Pancreas (tissue), 10 donors: ENCODE measurements at regions not wholly inside any gene's neighbourhood (a gene's known extent, or its start where the extent isn't known, plus 50 kb on each side); places are given as distances from the start of the nearest gene placed in this dataset.

Source experiments
- ATAC-seq, 4 donors: fragments of 200-7000 bp; cut with Tn5 transposase; one replicate each; pipeline versions ENCODE4 v1.8.0 to v1.9.1; 2020; ENCODE audit warnings: mild to moderate bottlenecking in 4 of 4, moderate library complexity in 4 of 4
- DNase-seq, 6 donors: peaks; one replicate each; pipeline ENCODE4 v3.0.0-alpha.2; 2020
- FAIRE-seq: peaks from 2 replicates; lab custom pipeline; 2012; peaks lifted over from hg19 to GRCh38; lab: Jason Lieb, UNC
- H3K27ac ChIP-seq, 4 donors: fragments of 200-600 bp; sonication (generic); 1 replicate in 3 of 4; 2 replicates in 1 of 4; pipeline versions ENCODE4 v1.5.0 to v1.8.0; 2020
- H3K27me3 ChIP-seq, 4 donors: fragments of 200-600 bp; one replicate each; pipeline ENCODE4 v1.8.0; 2021
- H3K36me3 ChIP-seq, 3 donors: fragments of 200-600 bp; sonication (generic) in 1 of 3; one replicate each; pipeline versions ENCODE4 v1.5.0 to v1.8.0; 2020 to 2021
- H3K4me1 ChIP-seq, 3 donors: fragments of 200-600 bp; one replicate each; pipeline ENCODE4 v1.8.0; 2021
- H3K4me3 ChIP-seq, 4 donors: fragments of 200-600 bp; sonication (generic) in 2 of 4; one replicate each; pipeline versions ENCODE4 v1.5.0 to v1.8.0; 2020 to 2021
- H3K9me3 ChIP-seq, 4 donors: fragments of 200-600 bp; one replicate each; pipeline ENCODE4 v1.8.0; 2021
- WGBS, 2 donors: extraction: QIAGEN DNeasy Blood & Tissue Kit; methylation state at CpG; one replicate each; pipeline ENCODE4 v1.1.7; 2013; 5-methylcytosine and 5-hydroxymethylcytosine counted together
- intact Hi-C, 3 donors: fragments of 100-400 bp; cut with DNase I; formaldehyde crosslinking; loops; one replicate each; pipeline versions ENCODE4 v1.11.1 to v1.14.2; 2022
- TF ChIP-seq, protein P1 (sequence below), 4 donors: fragments of 200-600 bp; sonication (generic) in 3 of 4; IDR thresholded peaks; one replicate each; pipeline versions ENCODE4 v1.5.0 to v1.8.0; 2021; ENCODE audit warnings: antibody characterized with exemption in 4 of 4
- donor health status: healthy with polysubstance abuse.
- donor health status: DM: no; HTN: no; CAD: no; lungs with moderate emphysema.
- donor health status: DM: no; HTN: no; CAD: no.
- donor health status: control.
- donor health status: control.
- donor health status: Bipolar disorder and iron deficiency.
- donor health status: DM: yes; HTN: yes; CAD: no.
- donor health status: DM: no; HTN: no; CAD: no.
- donor health status: DM: no; HTN: no; CAD: no.
- donor health status: DM: yes; HTN: yes; CAD: no.

DNA sequence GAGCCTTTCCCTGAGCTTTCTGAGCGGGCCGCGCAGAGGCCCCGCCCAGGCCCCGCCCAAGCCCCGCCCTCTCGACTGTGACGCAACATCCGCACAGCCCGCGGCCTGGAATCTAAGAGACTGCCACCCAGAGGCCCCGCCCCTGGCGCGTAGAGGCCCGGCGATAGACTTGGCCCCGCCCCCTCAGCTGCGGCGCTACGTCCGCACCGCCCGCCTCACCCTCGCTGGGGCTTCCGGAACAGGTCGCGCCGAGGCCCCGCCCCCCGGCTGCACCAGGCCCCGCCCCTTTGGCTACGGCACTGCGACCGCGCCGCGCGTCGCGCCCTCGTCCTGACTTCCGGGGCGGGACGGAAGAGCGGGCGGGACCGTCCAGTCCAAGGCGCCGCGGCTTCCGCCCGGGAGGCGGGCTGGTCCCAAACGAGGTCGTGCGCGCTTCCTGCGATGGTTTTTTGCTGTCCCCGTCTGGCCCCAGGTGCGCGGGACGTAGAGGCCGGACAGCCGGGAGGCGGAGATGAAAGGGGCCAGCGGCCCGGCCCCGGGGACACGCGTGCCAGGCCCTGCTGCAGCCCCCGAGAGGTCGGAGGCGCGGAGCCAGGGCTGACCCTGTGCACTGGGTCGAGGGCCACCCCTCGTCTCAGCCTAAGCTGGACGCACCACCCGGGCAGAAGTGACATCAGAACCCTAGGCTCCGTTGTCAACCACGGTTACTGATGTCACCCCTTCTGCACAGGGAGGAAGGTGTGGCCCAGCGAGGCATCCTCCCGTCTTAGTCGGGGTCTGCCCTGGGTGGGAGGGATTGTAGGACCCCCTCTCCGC is 59.0 kb upstream of the WNT7B start:
- FAIRE-seq (no peak), ATAC-seq (peak; percentile 83 to 92 (median 86)), DNase-seq (peak; percentile 99 to 100 (median 100))
- H3K36me3 ChIP-seq = no peaks in the 10 kb centered on the region
- H3K4me3 ChIP-seq = peak overlapping the region; percentile 47 to 68 (median 61)
- H3K27ac ChIP-seq = peak overlapping the region; percentile 94 to 97 (median 96)
- TF ChIP-seq, protein P1, sequence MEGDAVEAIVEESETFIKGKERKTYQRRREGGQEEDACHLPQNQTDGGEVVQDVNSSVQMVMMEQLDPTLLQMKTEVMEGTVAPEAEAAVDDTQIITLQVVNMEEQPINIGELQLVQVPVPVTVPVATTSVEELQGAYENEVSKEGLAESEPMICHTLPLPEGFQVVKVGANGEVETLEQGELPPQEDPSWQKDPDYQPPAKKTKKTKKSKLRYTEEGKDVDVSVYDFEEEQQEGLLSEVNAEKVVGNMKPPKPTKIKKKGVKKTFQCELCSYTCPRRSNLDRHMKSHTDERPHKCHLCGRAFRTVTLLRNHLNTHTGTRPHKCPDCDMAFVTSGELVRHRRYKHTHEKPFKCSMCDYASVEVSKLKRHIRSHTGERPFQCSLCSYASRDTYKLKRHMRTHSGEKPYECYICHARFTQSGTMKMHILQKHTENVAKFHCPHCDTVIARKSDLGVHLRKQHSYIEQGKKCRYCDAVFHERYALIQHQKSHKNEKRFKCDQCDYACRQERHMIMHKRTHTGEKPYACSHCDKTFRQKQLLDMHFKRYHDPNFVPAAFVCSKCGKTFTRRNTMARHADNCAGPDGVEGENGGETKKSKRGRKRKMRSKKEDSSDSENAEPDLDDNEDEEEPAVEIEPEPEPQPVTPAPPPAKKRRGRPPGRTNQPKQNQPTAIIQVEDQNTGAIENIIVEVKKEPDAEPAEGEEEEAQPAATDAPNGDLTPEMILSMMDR (IDR thresholded peaks at IDR 0.05) = no peak
- H3K27me3 ChIP-seq = no peaks in the 10 kb centered on the region
- H3K9me3 ChIP-seq = no peaks in the 10 kb centered on the region
- WGBS, 2 donors = 1% methylated on average over 70 to 84 of the region's 84 CpGs
- peaks cover 24 to 32% (median 29%) of the 10 kb centered on the region in 3 donors for H3K4me1 ChIP-seq
- intact Hi-C loops = no loop called here

DNA sequence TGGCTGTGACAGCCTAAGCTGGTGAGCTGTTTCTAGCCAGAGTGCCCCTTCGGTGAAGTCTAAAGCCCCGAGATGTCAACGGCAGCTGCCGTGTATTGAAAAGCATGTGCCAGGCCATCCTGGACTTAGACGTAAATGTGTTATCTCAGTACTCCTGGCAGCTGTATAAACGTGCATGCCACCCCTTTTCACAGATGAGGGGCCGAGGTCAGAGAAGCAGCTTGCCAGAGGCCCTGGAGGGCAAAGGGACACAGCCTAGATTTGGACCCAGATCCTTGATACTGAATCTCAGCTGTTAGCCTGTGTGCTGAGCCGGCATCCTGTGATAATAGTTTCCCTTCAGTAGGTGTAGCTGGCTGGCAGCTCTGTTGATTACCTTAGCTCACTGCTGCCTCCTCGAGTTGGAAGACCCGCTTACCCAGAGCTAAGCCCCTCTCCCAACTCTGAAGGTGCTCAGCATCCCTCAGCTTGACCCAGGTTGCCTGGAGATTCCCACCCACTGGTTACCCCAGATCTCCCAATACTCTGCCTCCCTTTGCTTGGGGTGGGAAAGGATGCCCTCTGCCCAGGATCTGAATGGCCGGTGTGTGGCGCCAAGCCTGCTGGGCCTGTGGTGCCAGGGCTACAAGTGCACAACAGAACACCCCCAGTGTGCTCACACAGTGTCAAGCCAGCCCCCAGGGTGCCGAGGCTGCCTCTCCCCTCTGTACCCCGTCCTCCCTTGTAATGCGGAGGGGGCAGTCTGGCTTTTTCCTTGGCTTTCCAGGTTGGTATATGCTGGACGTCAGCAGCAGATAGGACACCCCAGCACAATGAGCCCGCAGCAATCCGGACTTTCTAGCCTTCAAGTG is 59.8 kb upstream of the WNT7B start:
- ATAC-seq (peak; percentile 12 to 43 (median 27)), FAIRE-seq (no peak), DNase-seq (peak; percentile 62 to 80 (median 68))
- Histone ChIP-seq H3K9me3 (no peaks in the 10 kb centered on the region), H3K27me3 (no peaks in the 10 kb centered on the region), H3K36me3 (no peaks in the 10 kb centered on the region), H3K4me1 (peaks cover 33 to 41% (median 36%) of the 10 kb centered on the region in 3 donors), H3K27ac (peak overlapping the region; percentile 94 to 97 (median 96)), H3K4me3 (peak overlapping the region; percentile 47 to 68 (median 61))
- WGBS, 2 donors = 20 to 22% methylated on average over 18 of the region's 18 CpGs
- TF ChIP-seq, protein P1 (IDR thresholded peaks at IDR 0.05) = no peak
- intact Hi-C loops = no loop called here

DNA sequence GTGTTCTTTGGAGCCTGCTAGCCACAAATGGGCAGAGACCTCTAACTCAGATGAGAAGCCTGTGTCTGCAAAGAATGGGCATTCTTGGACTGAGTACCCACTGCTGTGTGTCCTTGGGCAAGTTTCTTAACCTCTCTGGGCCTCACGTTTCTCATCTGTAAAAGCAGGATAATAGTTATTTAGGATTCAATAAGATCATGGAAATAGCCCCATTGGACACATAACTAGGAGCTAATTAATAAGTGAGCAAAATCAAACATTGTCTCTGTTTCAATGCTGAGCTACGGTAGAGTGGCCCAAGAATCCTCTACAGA is 61.2 kb upstream of the WNT7B start:
- TF ChIP-seq, protein P1 (IDR thresholded peaks at IDR 0.05) = no peak
- H3K36me3 ChIP-seq = no peaks in the 10 kb centered on the region
- no peak for DNase-seq
- FAIRE-seq = no peak
- H3K4me1 ChIP-seq = peaks cover 45 to 51% (median 50%) of the 10 kb centered on the region in 3 donors
- intact Hi-C loops = no loop called here
- 49 to 60% methylated on average over 2 of the region's 2 CpGs for WGBS, 2 donors
- H3K27me3 ChIP-seq = no peaks in the 10 kb centered on the region
- no peak overlapping the region for H3K4me3 ChIP-seq
- H3K27ac ChIP-seq = peak overlapping the region in 3 of 4 donors; percentile 94 to 97 (median 97)
- H3K9me3 ChIP-seq = no peaks in the 10 kb centered on the region
- ATAC-seq = no peak

DNA sequence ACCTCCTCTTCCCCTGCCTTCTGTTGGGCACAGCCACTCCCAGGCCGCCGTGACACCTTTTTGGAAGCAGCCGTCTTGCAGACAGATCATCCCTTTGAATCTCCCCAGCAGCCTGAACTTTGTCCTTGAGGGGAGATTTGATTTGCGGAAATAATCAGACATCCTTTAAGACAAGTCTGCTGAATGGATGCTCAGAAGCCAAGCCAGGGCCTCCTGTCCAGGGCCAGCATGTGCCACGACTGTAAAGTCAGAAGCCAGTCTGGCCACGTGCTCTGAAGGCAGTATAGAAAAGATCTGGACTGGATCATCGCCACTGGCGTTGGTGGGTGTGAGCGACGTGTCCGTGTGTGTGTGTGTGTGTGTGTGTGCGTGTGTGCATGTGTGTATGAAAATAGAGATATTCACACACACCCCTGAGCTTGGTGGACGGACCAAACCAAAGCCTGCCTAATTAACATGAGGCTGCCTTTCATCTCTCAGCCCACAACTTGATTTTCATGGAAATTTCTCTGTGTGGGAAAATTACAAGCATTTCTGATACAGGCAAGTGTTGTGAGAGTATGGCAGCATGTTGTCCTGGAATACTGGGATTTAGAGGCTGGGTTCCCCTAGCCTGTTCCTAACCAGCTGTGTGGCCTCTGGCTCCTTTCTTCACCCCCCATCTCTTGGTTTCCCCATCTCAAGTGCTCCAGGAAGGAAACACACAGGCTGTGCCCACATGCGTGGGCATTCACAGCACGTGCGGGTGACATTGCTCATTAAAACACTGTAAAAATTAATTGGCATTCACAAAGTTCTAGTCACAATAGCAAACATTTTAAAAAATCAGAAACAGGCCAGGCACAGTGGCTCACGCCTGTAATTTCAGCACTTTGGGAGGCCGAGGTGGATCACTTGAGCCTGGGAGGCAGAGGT is 61.8 kb upstream of the WNT7B start:
- intact Hi-C loops = no loop called here

More for the DNA sequence above, 61.8 kb upstream of the WNT7B start:
- Histone ChIP-seq H3K9me3 (no peaks in the 10 kb centered on the region), H3K27ac (peak overlapping the region; percentile 5 to 97 (median 62)), H3K4me1 (peaks cover 52 to 56% (median 55%) of the 10 kb centered on the region in 3 donors), H3K27me3 (no peaks in the 10 kb centered on the region), H3K36me3 (no peaks in the 10 kb centered on the region), H3K4me3 (no peak overlapping the region)
- TF ChIP-seq, protein P1 (IDR thresholded peaks at IDR 0.05) = no peak
- 64 to 65% methylated on average over 18 of the region's 18 CpGs for WGBS, 2 donors
- DNase-seq (peak in 4 of 6 donors; percentile 32 to 57 (median 41)), ATAC-seq (no peak), FAIRE-seq (no peak)
